CD1c-positive myeloid dendritic cell (primary cell): ENCODE measurements at regions not wholly inside any gene's neighbourhood (a gene's known extent, or its start where the extent isn't known, plus 50 kb on each side); places are given as distances from the start of the nearest gene placed in this dataset.

Experiments used
- DNase-seq: peaks from one replicate; pipeline ENCODE4 v3.0.0-alpha.2; 2016; ENCODE audit errors: extremely low spot score

DNA sequence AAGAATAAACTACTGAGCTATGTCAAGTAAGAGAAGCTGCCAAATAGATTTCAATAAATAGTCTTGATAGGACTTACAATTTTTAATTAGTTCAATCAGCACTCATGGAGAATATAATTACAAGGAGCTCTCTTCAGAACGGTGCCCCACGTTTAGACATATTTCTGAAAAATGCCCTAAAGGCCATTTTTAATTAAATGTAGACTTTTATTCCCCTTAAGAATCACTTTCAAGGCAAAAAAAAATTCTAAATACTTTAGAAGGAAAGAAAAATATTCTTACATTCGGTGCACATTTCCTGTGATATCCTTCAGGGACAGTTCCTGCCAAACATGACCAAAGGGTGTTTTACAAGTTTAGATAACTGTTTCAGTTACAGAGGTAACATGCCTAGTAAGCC is 202.5 kb upstream of the CDH7 start:
- no peak for DNase-seq

- no peak for DNase-seq
These were observed 203.8 kb upstream of the CDH7 start for GRCh38 chr18:65547046-65547445.

DNA sequence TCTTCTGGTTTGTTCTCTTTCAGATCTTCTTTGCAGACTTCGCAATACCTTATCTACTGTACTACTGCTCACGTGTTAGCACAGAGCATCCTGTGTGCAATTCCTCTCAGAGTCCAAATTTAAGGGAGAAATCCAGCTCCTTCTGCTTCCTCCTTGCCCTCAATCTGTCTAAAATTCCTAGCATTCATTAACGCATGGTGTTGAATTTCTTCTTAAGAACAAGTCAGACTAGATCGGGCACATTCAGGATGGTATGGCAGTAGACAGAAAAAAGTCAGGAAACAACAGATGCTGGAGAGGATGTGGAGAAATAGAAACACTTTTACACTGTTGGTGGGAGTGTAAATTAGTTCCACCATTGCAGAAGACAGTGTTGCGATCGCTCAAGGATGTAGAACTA is 206.1 kb upstream of the CDH7 start:
- DNase-seq = no peak

DNA sequence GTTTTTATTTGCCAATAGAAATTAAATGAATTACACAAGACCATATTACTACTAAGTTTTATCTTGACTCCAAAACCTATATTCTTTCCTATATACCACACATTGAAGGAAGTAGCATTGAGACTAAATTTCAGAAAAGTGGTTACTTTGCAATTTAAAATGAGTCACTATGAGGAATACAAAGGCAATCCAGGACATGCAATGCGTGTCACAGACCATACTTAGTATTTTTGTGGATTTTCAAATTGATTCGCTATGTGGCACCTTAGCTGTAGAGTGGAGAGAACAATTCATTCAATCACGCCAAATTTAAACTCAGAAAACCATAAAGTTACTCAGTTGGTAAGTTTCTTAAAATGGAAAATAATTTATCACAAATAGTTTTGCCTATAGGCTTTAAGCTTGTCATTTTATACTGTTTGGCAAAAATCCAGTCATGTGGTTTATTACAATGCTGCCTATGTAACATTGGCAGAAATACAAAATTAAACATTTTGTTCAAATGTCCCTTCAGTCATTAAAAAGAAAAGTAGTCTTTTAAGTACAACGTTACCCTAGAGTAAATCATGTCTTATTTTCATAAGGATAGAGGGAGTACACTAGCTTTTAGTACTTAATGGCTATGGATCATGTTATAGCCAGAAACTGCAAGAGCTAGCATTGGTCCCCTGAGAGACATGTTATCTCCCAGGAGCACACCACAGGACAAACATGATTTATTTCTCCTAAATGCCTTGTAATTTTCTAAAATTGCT is 222.8 kb upstream of the CDH7 start:
- no peak for DNase-seq

- DNase-seq = no peak
These were observed 224.7 kb upstream of the CDH7 start for GRCh38 chr18:65526099-65526498.

DNA sequence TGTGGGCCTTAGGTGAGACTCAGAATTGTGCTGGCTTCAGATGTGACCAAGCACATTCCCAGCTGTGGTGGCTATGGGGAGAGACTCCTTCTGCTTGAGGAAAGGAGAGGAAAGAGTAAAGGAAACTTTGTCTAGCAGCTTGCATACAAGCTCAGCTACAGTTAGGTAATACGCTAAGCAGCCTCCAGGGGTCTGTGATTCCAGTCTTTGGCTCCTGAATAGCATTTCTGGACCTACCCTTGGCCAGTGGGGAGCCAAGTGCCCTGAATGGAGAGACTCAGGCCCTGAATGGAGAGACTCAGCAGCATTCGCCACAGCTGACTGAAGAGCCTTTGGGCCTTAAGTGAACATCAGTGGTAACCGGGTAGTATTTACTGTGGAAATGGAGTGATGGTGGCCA is 227.4 kb upstream of the CDH7 start:
- no peak for DNase-seq

DNA sequence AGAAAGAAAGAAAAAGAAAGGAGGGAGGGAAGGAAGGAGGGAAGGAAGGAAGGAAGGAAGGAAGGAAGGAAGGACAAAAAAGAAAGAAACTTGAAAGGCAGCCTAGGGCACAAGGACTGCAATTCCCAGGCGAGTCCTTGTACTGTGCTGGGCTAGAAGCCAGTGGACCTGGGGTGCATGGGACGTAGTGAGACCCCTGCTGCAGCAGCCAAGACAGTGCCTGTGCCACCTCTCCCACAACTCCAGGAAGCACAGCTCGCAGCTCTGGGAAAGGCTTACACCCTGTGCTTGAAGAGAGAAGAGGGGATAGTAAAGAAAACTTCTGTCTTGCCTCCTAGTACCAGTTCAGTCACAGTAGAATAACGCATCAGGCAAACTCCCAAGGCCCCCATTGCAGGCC is 227.9 kb upstream of the CDH7 start:
- no peak for DNase-seq

DNA sequence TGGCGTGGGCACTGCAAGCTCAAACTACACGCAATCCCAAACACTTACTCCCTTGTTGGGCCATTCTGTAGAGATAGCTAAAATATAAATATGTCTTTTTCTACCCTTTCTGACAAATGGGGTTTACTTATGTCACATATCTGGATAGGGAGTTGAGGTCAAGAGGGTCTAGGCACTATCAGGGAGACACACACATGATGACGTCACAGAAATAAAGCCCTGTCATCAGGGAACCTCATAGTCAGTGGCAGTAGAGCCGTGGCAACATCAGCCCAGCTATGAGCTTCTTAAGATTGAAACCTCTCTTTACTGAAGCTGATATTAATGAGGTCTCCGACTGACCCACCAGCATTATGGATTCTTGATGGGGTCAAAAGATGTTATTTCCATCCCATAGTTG is 234.6 kb upstream of the CDH7 start:
- DNase-seq = no peak

- no peak for DNase-seq
These were observed 252.2 kb upstream of the CDH7 start for GRCh38 chr18:65498605-65499004.

DNA sequence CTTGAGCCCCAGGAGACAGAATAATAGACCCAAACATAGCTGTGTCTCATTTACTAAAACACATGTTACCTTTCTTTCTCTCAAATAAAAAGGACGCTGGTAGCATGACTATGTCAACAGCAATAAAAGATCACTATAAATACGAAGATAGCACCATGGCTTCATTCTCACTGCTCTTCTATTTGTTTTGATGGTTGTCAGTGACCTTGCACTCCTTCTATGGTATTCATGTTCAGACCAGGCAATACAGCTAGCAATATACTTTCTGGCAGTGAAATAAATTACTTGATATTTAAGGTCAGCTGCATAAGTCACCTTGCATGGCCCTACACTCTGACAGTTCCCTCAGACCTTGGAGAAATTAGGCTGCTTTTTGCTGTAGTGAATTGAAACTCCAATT is 263.2 kb upstream of the CDH7 start:
- DNase-seq = no peak

GRCh38 chr18:65477455-65477854 is 273.4 kb upstream of the CDH7 start:
- DNase-seq = no peak

- DNase-seq = no peak
These were observed 281.9 kb upstream of the CDH7 start for GRCh38 chr18:65468881-65469280.

DNA sequence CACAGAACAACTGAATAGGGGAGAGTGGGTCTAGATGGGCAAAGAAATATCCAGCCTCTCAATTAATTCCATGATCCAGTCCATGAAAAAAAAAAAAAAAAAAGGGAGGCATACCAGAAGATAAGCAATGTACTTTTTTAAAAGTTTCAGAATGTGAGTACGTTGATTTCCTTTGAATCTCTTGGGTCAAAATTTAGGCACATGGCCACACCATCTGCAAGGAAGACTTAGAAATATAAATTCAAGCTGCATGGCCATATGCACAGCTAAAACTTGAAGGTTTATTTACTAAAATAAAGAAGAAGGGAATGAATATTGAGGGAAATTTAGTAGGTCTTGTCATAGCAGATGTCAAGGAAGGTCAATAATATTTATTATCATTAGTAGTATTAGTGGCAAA is 286.5 kb upstream of the CDH7 start:
- DNase-seq = no peak

- DNase-seq = no peak
These were observed 291.1 kb upstream of the CDH7 start for GRCh38 chr18:65459741-65460140.

GRCh38 chr18:65458871-65459270 is 291.9 kb upstream of the CDH7 start:
- no peak for DNase-seq

DNA sequence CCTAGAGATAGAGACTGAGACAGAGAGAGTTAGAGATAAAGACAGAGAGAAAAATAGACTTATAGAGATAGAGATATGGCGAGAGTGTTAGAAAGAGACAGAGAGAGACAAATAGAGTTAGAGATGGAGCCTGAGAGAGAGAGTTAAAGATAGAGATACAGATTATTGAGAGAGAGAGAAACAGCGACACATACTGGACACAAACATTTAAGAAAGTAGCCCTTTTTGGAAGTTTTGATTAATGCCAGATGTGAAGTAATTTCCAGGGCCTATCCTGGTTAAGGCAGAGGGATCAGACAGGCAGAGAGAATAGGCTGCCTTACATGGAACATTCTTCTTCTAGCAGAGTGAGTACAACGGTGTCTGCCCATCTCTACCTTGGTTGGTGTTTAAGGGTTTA is 311.6 kb upstream of the CDH7 start:
- DNase-seq = no peak

GRCh38 chr18:65436430-65436829 is 314.4 kb upstream of the CDH7 start:
- no peak for DNase-seq

DNA sequence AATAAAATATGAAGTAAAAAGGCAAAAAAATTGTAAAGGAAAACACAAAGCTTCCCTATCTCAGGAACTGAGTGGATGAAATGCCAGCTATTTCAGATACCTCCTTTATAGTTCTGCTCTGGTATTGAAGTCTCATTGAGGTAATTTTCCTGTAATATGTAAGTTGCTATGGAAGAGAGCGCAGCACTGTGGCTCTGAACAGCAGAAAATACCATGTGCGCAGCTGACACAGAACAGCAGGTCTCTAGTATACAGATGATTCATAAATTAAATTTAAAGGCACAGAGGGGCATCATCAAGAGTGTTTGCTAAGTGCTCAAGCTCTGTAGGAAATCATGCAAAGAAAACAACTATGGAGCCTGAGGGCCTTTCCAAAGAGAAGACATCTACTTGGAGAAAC is 315.3 kb upstream of the CDH7 start:
- DNase-seq = no peak

- no peak for DNase-seq
These were observed 321.2 kb upstream of the CDH7 start for GRCh38 chr18:65429601-65430000.

DNA sequence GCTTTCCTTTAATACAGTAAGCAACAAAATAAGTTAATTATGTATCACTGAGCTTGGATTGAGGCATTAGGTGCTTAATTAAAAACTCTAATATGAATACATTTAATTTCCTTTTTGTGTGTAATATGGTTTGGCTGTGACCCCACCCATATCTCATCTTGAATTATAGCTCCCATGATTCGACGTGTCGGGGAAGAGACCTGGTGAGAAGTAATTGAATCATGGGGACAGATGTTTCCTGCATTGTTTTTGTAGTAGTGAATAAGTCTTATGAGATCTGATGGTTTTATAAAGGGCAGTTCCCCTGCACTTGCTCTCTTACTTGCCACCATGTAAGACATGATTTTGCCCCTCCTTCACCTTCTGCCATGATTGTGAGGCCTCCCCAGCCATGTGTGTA is 325.4 kb upstream of the CDH7 start:
- no peak for DNase-seq

DNA sequence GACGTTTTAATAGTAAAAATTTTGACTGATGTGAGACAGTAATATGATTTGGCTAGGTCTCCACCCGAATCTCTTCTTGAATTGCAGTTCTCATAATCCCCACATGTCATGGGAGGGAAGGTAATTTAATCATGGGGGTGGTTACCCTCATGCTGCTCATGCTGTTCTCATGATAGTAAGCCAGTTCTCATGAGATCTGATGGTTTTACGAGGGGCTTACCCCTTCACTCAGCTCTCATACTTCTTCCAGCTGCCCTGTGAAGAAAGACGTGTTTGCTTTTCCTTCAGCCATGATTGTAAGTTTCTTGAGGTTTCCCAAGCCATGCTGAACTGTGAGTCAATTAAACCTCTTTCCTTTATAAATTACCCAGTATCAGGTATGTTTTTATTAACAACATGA is 327.0 kb upstream of the CDH7 start:
- DNase-seq = no peak

DNA sequence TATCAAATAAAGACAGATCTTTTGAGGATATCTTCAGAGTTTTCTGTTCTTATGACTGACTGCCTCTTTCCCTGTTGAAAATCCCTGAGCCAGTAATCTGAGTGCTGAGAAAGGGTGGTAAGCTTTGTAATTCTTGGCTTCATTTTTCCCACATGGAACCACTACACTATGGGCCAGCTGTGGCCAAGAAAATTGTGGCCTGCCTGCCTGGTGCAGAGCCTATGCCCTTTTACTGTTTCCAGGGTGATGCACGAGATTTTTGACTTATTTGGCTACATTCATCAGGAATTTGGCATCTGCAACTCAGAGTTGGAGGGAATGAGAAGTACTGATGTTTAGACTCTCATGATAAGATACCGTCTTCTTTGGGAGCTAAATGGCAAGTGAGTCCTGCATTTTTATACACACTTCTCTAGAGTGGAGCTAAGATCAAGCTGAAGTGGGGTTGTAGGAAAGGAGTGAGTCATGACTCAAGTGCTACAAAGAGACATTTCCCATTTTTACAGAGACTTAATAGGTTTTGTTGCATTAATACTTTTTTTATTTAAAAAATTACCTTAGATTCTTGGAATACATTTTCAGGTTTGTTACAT is 328.2 kb upstream of the CDH7 start:
- DNase-seq = no peak

- no peak for DNase-seq
These were observed 335.7 kb upstream of the CDH7 start for GRCh38 chr18:65415098-65415497.

- DNase-seq = no peak
These were observed 336.3 kb upstream of the CDH7 start for GRCh38 chr18:65414501-65414900.
